HCT116 (cell line): ENCODE measurements at regions not wholly inside any gene's neighbourhood (a gene's known extent, or its start where the extent isn't known, plus 50 kb on each side); places are given as distances from the start of the nearest gene placed in this dataset.

Experiments used
- CTCF ChIP-seq, 3 experiments: fragments of 200-600 bp in 1 of 3; sonication (generic) in 1 of 3; IDR thresholded peaks in 2 of 3; conservative IDR thresholded peaks in 1 of 3; 2 replicates each; pipeline ENCODE4 v1.5.1; 2012 to 2017; ENCODE audit warnings: low read depth in 2 of 3, low read length in 2 of 3, antibody characterized with exemption in 1 of 3, borderline replicate concordance in 1 of 3, control low read depth in 1 of 3, mild to moderate bottlenecking in 1 of 3, mixed read lengths in 1 of 3, mixed run types in 1 of 3, moderate library complexity in 1 of 3; ENCODE audit not compliant: insufficient read depth in 1 of 3
- EZH2 ChIP-seq: fragments of 200-600 bp; sonication (generic); IDR thresholded peaks from 2 replicates; pipeline ENCODE4 v1.6.1; 2017; ENCODE audit warnings: antibody characterized with exemption, mixed run types
- MAX ChIP-seq: IDR thresholded peaks from 2 replicates; pipeline ENCODE4 v1.6.1; 2012
- POLR2A ChIP-seq: IDR thresholded peaks from 2 replicates; pipeline ENCODE4 v1.7.0; 2011; ENCODE audit warnings: borderline replicate concordance; ENCODE audit not compliant: insufficient read depth, insufficient read length; ENCODE audit errors: extremely low read depth
- POLR2AphosphoS5 ChIP-seq: IDR thresholded peaks from 2 replicates; pipeline ENCODE4 v1.6.1; 2011; ENCODE audit warnings: mild to moderate bottlenecking, low read depth, low read length, moderate library complexity
- YY1 ChIP-seq: IDR thresholded peaks from 2 replicates; pipeline ENCODE4 v1.6.1; 2011; ENCODE audit warnings: low read length, low read depth, moderate library complexity, mild to moderate bottlenecking; ENCODE audit not compliant: insufficient replicate concordance; ENCODE audit errors: extremely low read depth

GRCh38 chr12:83574142-83574541 is 887.4 kb downstream of the TMTC2 start:
- TF ChIP-seq POLR2AphosphoS5 (no peak), YY1 (no peak), CTCF (IDR thresholded peaks at IDR 0.05 in 2 of 3, conservative IDR thresholded peaks at IDR 0.05 in 1 of 3; ENCODE audit: borderline replicate concordance in 1 of 3, insufficient read depth in 1 of 3, low read depth in 2 of 3, low read length in 2 of 3) (no peak), POLR2A (no peak), EZH2 (no peak), MAX (no peak)
